Stimulated activated CD8-positive, alpha-beta memory T cell treated with anti-CD3 and anti-CD28 coated beads, Interleukin-2, amount 100 ng/mL, for 48 hours (primary cell): ENCODE measurements at regions not wholly inside any gene's neighbourhood (a gene's known extent, or its start where the extent isn't known, plus 50 kb on each side); places are given as distances from the start of the nearest gene placed in this dataset.
"Not testable (repeated sequence)": the region's sequence is repeated elsewhere in the genome, so short reads cannot be mapped to it uniquely, and the experiment has no call there.

ENCODE experiments used
- DNase-seq, 2 donors: peaks; one replicate each; pipeline ENCODE4 v3.0.0-alpha.2; 2020; ENCODE audit warnings: low read depth in 2 of 2

DNA sequence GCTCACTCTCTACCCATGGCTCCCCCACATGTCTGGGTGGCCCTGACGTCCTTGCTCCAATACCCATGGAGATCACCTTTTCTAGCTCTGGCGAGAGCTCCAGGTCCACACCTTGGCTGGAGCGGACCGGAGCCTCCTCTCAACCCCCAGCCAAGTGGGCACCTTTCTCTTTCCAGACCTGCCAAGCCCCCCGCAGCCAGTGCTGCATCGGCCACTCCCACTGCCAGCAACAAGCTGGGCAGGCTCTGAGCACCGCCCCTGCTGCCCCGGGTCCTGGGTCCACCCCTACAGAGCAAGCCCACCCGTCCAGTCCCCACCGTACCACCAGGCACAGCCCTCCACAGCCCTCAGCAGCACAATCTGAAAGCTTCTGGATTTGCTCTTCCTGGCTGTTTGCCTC is 98.2 kb upstream of the C14orf180 start:
- DNase-seq: no peak

DNA sequence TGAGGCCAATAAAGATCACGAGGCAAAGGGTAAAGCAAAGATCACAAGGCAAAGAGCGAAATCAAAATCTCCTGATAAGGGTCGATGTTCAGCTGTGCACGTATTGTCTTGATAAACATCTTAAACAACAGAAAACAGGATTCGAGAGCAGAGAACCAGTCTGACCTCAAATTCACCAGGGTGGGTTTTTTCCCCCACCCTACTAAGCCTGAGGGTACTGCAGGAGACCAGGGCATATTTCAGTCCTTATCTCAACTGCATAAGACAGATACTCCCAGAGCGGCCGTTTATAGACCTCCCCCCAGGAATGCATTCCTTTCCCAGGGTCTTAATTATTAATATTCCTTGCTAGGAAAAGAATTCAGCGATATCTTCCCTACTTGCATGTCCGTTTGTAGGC is 97.5 kb upstream of the C14orf180 start:
- DNase-seq: not testable (repeated sequence)

DNA sequence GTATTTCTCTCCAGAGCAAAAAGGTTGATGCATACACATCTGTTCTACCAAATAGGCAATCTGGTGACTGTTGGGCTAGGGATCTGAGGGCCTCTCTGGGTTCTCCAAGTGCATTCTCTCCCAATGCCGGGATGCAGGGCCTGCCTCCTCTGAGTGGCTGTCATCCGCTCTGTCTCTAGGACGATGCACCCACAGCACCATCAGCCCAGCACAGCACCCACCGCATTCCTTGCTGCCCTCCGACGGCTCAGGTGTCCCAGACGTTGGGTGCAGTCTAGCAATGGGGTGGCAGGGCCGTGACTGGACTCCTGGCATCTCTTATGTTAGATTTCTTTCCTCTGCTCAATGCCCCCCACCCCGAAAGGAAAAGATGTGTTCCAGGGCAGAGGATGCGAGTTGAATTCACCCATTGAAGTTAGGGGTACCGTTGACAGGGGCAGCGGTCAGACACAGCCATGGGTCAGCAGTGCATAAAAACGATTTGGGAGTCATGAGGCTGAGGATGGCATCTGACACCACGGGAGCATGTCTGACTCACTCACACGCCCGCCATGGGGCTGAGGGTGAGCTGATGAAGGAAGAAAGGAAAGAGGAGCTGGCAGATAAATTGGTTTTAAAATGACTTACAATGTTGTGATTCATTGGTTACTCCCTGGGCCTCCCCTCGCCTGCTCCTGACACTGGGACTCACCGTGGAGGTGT is 93.2 kb upstream of the C14orf180 start:
- no peak for DNase-seq

DNA sequence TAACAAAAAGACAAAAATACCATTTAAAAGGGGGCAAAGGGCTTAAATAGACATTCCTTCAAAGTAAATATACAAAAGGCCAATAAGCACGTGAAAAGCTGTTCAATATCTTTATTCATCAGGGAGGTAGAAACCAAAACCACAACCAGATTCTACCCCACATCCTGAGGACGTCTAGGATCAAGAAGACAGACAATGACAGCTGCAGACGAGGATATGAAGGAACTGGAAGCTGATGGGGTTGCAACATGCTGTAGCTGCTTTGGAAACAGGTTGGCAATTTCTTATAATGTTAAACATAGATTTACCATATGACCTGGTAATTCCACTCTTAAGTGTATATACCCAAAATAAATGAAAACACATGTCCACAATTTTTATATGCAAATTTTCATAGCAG is 85.1 kb upstream of the C14orf180 start:
- no peak for DNase-seq

DNA sequence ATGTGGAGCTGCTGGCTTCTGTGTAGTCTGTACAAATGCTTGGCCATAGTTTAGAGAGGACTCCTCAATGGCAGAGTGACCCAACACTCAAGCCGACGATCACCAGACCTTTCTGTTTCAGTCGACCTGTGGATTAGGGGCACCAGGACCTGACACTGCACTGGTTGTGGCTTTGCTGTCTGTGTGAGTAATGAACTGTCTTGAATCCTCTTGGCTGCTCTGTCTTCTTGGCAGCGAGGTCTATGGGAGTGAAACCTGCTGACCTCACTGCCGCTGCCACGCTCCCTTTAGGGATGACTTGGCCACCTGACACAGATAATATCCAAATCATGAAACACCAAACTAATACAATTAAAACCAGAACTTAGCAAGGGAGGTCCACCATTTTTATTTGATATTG is 83.5 kb upstream of the C14orf180 start:
- no peak for DNase-seq

DNA sequence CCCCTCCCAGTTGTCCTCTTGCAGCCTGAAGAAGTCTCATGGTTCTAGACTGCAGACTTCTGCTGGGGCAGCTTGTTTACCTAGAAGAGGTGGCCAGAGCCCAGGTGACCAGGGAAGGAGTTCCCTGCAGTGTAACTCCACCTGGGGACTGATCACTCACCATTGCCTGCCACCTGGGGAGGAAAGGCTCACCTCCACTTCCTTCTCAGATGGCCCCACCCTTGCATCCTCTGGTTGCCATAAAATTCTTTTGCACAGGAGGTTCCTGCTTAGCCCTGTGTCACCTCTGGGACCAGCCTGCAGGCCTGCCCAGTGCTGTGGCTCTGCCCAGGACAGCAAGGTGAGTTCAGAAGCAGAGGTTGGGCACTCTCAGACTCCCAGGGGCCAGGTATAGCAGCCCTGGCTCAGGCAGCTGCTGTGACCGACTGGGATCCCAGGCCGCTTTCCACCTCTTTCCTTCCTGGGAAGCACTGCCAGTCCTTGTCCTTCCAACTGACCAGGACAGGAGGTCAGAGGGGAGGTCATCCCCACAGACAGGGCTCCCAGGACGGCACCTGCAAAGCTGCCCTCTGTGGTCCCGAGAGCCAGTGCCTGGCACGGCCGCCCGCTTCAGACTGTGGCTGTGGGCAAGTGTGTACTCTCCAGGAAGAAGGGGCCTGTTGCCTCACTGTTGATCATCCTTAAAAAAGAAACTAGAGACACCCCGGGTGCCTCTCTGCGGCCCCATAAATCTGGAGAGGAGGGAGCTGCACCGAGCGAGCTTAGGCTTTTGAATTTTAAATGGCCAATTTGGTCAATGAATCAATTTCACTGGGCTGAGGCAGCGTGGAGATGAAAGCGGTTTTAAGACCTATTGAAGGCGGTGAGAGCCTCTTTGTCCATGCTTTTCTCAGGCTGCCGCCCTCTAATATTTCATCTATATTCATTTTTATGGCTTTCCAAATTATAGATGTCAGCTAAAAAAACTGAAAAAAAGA is 79.5 kb upstream of the C14orf180 start:
- DNase-seq: no peak

DNA sequence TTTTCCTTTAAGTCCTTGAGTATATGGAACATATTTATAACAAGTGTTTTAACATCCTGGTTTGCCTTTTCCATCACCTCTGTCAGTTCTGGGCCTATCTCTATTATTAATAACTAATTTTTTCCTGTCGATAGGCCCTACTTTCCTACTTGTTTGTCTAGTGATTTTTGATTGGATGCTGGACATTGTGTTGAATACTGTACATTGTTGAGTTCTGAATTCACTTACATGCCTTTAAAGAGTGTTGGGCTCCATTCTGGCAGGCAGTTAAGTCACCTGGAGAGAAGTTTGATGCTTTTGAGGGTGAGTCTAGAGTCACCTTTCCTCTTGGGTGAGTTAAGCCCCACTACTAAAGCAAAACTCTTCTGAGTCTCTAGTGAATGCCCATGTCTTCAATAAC is 77.5 kb upstream of the C14orf180 start:
- DNase-seq: no peak

DNA sequence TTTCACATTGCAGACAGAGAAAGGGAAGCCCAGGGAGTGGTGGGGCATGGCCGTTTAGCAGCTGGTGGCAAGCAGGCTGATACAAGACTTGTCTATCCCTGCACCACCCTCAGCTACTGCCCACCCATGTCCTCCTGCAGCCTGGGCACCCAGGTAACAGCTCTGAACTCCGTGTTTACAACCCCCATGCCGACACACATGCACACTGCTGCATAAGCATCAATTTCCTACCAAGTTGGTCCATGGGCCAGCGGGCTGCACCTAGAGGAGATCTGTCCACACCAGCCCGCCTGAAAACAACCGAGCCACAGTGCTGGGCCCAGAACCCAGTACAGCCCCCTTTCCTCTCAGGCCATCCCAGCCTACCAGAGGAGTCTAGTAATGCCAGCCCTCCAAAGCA is 75.9 kb upstream of the C14orf180 start:
- no peak for DNase-seq

DNA sequence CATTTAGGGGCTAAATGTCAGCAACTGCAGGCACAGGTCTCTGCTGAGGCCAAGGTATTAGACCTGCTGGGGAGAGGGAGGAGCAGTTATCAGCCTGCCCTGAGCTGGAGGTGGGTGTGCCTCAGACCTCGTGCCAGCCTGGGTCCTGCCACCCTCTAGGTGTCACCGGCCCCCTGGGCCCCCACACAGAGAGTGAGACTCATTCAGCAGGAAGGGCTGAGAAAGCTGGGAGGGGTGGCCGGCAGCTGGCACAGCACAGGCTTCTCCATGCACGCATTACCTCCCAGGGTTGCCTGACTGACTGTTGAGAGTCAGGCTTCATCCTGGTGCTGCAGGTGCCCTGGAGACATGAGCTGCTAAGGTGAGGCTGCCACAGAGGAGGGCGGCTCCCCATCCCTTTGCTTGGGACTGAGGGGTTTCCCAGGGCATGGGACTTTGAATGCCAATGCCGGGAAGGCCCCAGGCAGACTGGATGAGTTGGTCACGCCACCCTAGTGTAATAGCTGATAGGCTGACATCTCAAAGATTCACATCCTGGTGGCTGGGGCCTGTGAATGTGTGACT is 75.3 kb upstream of the C14orf180 start:
- no peak for DNase-seq

DNA sequence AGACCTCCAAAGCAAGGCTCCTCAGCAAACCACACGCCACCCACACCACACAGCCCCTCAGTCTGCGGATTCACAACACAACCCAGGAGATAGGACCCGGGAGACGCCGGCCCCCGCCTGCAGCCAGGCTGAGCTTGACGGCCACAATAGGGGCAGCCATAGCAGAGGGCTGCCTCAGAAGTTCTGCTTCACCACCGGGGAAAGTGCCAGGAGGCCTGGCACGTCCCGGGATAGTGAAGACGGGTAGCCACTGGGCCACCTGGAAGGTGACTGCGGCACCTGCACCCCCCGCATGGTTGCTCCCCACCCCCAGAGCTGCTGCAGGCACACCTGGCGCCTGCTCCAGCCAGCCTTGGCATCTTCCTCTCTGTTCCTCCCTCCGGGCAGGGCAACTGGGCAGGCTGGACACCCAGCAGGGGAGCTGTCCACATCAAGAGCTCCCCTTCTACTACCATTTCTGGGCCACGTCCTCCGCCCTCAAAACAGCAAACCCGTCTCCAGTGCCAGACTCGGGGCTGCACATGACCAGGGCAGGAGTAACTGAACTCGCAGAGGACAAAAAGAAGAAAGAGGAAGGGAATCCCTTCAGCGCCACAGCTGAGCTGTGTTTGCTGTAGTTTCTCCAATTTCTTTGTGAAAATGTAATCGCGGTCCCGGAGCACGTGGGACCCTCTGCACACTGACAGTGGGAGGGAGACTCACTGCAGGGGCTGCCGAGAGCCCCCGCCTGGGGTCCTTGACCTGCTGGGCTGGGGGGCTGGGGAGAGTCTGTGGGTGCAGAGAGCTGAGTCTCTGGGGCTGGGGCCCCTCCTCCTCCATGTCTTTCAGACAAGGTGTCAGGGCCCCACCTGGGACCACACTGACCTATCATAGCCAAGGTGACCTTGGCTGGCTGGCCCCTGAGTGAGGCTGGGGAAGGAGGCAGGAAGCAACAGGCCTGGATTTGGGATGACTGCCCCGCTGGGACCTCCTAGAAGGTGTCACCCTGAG is 74.2 kb upstream of the C14orf180 start:
- DNase-seq: no peak

DNA sequence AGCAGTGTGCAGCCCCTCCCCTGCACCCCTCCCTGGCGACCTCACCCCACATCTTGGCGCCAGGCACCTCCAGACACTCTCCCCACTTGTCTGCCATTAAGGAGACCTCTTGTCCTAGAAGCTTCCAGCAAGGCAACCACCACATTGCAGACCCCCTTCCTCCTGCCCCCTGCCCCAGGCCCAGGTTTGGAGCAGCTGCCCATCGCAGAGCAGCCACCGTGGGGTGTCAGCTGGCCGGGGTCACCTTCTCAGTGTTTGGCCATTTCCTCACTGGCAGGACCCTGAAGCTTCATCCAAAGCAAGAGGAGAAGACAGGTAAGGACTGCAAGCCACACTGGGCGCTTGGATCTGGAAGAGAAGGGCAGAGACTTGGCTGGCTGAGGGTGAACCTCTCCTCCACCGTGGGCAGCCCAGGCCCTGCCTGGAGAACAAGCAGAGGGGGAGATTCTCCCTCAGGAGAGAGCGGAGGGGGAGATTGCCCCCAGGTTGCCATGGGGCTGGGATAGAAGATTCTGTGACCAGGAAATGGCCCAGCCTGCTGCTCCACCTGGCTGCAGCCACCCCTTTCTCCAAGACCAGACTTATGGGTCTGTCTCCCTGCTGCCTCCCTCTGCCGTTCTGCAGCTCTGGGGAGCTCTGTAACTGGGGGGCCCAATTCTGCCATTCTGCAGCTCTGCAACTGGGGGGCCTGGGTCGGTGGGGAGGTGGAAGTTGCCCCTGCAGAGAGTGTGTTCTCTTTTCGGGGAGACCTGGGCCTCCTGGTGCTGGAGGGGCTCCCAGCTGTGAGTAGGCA is 72.9 kb upstream of the C14orf180 start:
- no peak for DNase-seq

DNA sequence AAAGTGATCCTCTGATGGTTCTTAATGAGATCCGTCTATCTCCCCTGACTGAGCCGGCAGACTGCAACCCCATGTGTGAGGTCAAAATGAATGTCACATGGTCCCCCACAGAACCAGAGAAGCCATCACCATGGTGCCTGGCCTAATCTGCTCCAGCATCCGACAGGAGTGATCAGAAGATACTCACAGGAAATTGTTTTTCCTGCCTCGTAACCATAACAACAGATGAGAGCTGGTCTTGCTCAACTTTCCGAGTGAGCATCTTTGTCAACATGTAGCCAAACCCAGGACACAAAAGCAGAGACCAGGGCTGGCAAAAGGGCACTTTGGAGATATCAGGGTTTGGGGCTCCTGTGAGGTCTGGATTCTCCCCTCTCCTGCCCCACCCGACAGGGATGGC is 72.1 kb upstream of the C14orf180 start:
- no peak for DNase-seq

DNA sequence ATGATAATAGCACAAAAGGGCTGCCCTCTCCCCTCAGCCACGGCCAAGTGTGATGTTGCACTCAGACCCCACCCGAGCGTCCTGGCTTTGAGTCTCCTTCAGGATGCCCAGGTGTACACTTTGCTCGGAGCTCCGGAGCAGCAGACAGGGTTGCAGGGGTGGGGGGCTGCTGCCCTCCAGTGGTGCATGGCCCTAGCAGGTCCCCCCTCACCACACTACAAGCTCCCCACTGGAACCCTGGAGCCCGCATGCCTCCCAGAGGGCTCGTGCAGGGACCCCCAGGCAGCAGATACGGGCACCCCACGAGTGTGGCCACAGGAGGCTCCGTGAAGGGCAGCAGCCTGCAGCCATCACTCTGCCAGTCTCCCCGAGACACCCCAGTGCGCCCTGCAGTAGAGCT is 69.9 kb upstream of the C14orf180 start:
- DNase-seq: no peak

DNA sequence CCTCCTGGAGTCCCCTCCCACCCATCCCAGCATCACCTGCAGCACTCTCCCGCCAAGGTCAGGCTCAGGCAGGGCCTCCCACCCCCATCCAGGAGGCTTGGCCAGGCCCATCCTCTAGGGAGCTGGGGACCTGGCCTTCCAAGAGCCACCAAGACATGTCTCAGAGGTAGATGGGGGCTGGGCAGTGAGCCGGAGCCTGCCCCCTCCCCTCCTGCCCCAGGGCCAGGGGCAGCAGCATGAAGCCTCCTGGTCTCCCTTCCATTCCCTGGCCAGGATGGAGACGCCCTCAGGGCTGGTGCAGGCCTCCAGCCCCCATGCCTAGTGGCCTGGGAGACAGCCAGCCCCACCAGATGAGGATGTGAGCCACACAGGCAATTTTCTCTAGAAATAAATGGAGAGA is 69.3 kb upstream of the C14orf180 start:
- no peak for DNase-seq

DNA sequence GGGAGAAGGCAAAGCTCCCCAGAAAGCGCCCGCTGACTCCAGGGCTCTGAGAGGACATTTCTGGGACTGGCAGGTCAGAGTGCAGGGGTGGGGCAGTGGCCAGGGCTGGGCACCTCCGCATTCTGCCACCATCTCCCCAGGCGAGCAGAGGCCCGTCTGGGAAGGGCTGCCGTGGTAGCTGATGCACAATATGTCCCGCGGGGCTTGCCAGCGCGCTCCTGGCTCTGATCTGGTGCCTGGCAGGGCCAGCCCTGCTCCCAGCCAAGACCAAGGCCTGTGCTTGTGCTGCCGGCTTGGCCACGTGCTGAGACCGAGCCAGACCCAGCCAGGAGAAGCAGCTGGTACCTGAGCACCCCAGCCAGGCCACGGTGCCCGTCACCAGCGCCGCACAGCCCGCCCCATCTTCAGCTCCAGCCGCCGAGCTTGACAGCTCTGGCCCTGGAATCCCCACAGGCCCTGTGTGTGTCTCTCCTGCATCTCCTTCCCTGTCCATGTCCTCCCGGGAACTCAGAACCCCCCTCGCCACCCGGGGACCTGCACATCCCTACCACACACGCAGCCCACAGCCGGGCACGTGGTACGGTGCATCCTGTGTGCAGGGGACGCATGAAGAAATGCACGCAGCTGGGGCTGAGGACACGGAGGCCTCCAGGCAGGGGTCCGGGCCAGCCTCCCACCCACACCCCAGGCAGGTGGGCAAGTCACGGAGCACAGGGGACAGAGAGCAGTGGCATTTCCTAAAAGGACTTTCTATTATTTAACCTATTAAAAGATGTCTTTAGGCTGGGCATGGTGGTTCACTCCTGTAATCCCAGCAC is 68.6 kb upstream of the C14orf180 start:
- DNase-seq: no peak

DNA sequence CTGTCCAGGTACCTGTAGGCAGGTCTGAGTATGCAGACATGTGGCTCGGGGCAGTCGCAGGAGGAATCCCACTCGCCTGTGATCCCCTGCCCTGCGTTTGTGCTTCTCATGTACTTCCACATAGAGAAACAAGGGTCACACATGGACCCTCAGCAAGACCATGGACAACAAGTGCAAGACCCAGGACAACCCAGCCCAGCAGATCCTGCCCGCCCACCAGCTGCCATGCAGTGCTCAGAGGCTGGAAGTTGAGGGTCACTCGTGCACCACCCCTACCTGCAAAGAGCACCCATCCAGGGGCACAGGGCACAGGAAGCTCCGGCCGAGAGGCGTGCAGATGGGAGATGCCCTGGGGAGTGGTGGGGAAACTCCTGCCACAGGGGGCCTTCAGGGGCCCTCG is 67.5 kb upstream of the C14orf180 start:
- no peak for DNase-seq

DNA sequence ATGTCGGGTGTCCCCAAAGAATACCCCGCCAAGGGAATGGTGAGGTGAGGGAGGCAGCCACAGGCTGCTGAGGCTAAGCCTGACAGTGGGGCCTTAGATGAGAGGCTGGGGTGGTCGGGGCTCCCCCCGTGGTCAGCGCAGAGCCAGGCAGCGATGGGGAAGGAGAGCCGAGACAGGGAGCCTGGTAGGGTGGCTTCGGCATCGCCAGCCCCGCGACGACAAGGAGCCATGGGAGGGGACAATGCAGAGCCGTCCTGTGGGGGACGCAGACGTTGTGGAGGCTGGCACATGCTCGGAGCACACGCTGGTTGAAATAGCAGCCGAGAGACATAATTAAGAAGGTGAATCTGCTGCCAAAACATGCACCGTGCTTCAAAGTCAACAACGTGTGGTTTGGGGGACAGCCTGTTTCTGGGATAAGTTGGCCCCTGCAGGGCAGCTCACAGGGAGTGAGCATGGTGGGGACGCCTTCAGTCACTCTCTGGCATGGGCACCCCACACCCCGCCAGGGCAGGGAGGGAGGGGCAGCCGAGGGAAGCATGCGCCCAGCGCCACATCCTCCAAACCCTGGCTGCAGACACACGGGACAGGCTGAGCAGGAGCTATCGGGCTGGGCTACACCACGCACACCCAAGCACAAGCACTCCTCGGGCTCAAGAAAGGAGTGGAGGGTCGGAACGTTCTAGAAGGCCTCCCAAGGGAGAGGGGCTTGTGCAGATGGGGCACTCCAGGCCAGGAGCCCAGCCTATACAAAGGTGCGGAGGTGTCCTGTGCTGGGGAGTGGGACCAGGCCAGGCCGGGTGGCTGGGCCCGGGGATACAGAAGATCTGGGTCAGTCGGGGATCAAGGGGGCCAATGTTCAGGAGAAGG is 66.6 kb upstream of the C14orf180 start:
- no peak for DNase-seq

DNA sequence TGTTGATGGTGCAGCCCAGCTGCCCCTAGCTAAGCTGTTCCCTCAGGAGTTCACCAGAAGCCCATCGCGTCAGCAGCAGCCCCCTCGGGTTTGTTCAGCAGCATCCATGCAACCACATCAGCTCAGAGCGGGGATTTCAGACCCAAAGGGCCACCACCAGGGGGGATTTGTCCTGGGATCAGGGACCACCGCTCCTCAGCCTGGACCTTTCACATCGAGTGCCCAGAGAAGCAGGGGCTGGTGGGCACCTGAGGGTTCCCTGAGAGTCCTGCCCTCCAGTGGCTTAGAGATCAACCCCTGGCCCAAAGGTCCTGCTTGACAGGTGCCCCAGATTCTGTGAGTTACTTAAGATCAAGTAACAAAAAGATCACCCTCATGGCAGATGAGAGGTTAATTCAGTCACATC is 65.9 kb upstream of the C14orf180 start:
- no peak for DNase-seq
